PC-9 (cell line): ENCODE measurements at regions not wholly inside any gene's neighbourhood (a gene's known extent, or its start where the extent isn't known, plus 50 kb on each side); places are given as distances from the start of the nearest gene placed in this dataset.

Experiments
- CTCF ChIP-seq: fragments of 200-600 bp; sonication (generic); conservative IDR thresholded peaks from 2 replicates; pipeline ENCODE4 v1.6.1; 2017; ENCODE audit warnings: mixed run types, antibody characterized with exemption, mild to moderate bottlenecking, moderate library complexity
- EZH2 ChIP-seq: fragments of 200-600 bp; sonication (generic); IDR thresholded peaks from 2 replicates; pipeline ENCODE4 v1.8.0; 2017; ENCODE audit warnings: antibody characterized with exemption, low read depth

GRCh38 chr4:130851107-130851506 is 1755.2 kb downstream of the C4orf33 start:
- TF ChIP-seq EZH2 (no peak), CTCF (no peak)
